RWPE2 (cell line): ENCODE measurements at regions not wholly inside any gene's neighbourhood (a gene's known extent, or its start where the extent isn't known, plus 50 kb on each side); places are given as distances from the start of the nearest gene placed in this dataset.

Experiments
- ATAC-seq: fragments of 200-7000 bp; cut with Tn5 transposase; 3 replicates; pipeline ENCODE4 v1.9.1; 2021; ENCODE audit warnings: low read depth
- DNase-seq: peaks from one replicate; pipeline ENCODE4 v3.0.0-alpha.2; 2020; ENCODE audit warnings: low spot score
- H3K27ac ChIP-seq: fragments of 450-650 bp; 2 replicates; pipeline ENCODE4 v1.5.1; 2017; ENCODE audit warnings: mild to moderate bottlenecking; ENCODE audit not compliant: poor library complexity, severe bottlenecking
- H3K27me3 ChIP-seq: fragments of 250-450 bp; sonication (Bioruptor Pico); 2 replicates; pipeline ENCODE4 v1.5.1; 2021; ENCODE audit warnings: mild to moderate bottlenecking, moderate library complexity; ENCODE audit not compliant: insufficient read depth, poor library complexity, severe bottlenecking
- H3K36me3 ChIP-seq: fragments of 250-450 bp; sonication (Bioruptor Pico); 2 replicates; pipeline ENCODE4 v1.5.1; 2020; ENCODE audit warnings: low read depth, mild to moderate bottlenecking, moderate library complexity
- H3K4me1 ChIP-seq: fragments of 250-450 bp; sonication (Bioruptor Pico); 2 replicates; pipeline ENCODE4 v1.5.1; 2021; ENCODE audit warnings: mild to moderate bottlenecking, moderate library complexity; ENCODE audit not compliant: insufficient read depth, poor library complexity, severe bottlenecking
- H3K4me3 ChIP-seq: fragments of 250-450 bp; sonication (Bioruptor Pico); 2 replicates; pipeline ENCODE4 v1.5.1; 2021; ENCODE audit warnings: mild to moderate bottlenecking, moderate library complexity; ENCODE audit not compliant: severe bottlenecking
- H3K9me3 ChIP-seq: fragments of 250-450 bp; sonication (Bioruptor Pico); 2 replicates; pipeline ENCODE4 v1.5.1; 2021; ENCODE audit warnings: mild to moderate bottlenecking, moderate library complexity; ENCODE audit not compliant: severe bottlenecking
- CTCF ChIP-seq: fragments of 450-650 bp; IDR thresholded peaks from one replicate; pipeline ENCODE4 v1.5.1; 2017; ENCODE audit warnings: mild to moderate bottlenecking, moderate library complexity; ENCODE audit not compliant: poor library complexity, severe bottlenecking

GRCh38 chr14:43005807-43006206, 1399.1 kb downstream of the LRFN5 start:
- Histone ChIP-seq H3K36me3 (no peaks in the 10 kb centered on the region), H3K27me3 (no peaks in the 10 kb centered on the region), H3K27ac (no peak overlapping the region), H3K4me3 (no peak overlapping the region), H3K4me1 (no peaks in the 10 kb centered on the region), H3K9me3 (peaks cover 4% of the 10 kb centered on the region)
- ATAC-seq (no peak), DNase-seq (no peak)
- no peak for TF ChIP-seq CTCF

GRCh38 chr14:43003845-43004244, 1397.2 kb downstream of the LRFN5 start:
- H3K4me3 ChIP-seq = no peak overlapping the region
- peaks cover 4% of the 10 kb centered on the region for H3K9me3 ChIP-seq
- no peak for TF ChIP-seq CTCF
- H3K4me1 ChIP-seq = no peaks in the 10 kb centered on the region
- DNase-seq (no peak), ATAC-seq (no peak)
- no peaks in the 10 kb centered on the region for H3K36me3 ChIP-seq
- no peak overlapping the region for H3K27ac ChIP-seq
- no peaks in the 10 kb centered on the region for H3K27me3 ChIP-seq

GRCh38 chr14:43001731-43002130, 1395.1 kb downstream of the LRFN5 start:
- no peak overlapping the region for H3K4me3 ChIP-seq
- no peaks in the 10 kb centered on the region for H3K27me3 ChIP-seq
- H3K27ac ChIP-seq = no peak overlapping the region
- no peak for DNase-seq
- ATAC-seq = no peak
- TF ChIP-seq CTCF = no peak
- H3K4me1 ChIP-seq = no peaks in the 10 kb centered on the region
- no peaks in the 10 kb centered on the region for H3K36me3 ChIP-seq
- peaks cover 4% of the 10 kb centered on the region for H3K9me3 ChIP-seq

- no peak overlapping the region for H3K4me3 ChIP-seq
- ATAC-seq = peak; percentile 62
Measured at GRCh38 chr14:42994051-42994736, 1387.5 kb downstream of the LRFN5 start.

More at GRCh38 chr14:42994051-42994736, 1387.5 kb downstream of the LRFN5 start:
- Histone ChIP-seq H3K27me3 (no peaks in the 10 kb centered on the region), H3K36me3 (no peaks in the 10 kb centered on the region), H3K9me3 (no peaks in the 10 kb centered on the region), H3K4me1 (no peaks in the 10 kb centered on the region), H3K27ac (no peak overlapping the region)
- DNase-seq = no peak
- no peak for TF ChIP-seq CTCF
